ENCODE measurements at regions not wholly inside any gene's neighbourhood (a gene's known extent, or its start where the extent isn't known, plus 50 kb on each side); places are given as distances from the start of the nearest gene placed in this dataset.

DNA sequence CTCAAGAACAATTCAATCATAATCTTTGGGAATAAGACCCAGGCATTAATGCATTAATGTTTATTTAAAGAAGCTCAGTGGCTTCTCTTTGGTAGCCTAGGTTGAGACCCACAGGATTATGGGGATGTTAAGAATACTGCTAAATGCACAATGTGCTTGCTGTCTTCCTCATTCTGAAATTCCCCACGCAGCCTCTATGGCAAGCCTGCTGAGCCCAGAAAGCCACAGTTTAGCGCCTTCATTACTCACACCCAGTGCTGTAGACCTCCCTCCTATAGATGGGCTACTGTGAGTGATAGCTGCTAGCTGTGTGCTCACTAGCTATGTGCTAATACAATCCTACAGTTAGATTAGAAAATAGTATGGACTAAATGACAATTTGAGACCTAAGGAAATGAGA, 90.6 kb downstream of the TNFSF13B start:
- in situ Hi-C loops (cut with HindIII; ENCODE audit: low pct_ligation_motif_present, low sequenced_read_pairs), result no loop called here
- Histone ChIP-seq H3K27me3 (replicated peaks) (no peaks in the 10 kb centered on the region), H3K36me3 (replicated peaks) (no peaks in the 10 kb centered on the region), H3K4me3 (ENCODE audit: low read depth, low read length) (no peak overlapping the region), H3K27ac (no peak overlapping the region)
- DNase-seq, result no peak
- no peak for TF ChIP-seq CTCF (IDR thresholded peaks at IDR 0.05; ENCODE audit: low read depth, low read length, missing control alignments)

- H3K27ac ChIP-seq, result no peak overlapping the region
- no peak for TF ChIP-seq CTCF (IDR thresholded peaks at IDR 0.05; ENCODE audit: low read depth, low read length, missing control alignments)
- no peaks in the 10 kb centered on the region for H3K27me3 ChIP-seq (replicated peaks)
- no peak for DNase-seq
- in situ Hi-C loops (cut with HindIII; ENCODE audit: low pct_ligation_motif_present, low sequenced_read_pairs), result no loop called here
- no peaks in the 10 kb centered on the region for H3K36me3 ChIP-seq (replicated peaks)
- H3K4me3 ChIP-seq (ENCODE audit: low read depth, low read length), result no peak overlapping the region
Measured at GRCh38 chr13:108361769-108362168, 92.3 kb downstream of the TNFSF13B start.

DNA sequence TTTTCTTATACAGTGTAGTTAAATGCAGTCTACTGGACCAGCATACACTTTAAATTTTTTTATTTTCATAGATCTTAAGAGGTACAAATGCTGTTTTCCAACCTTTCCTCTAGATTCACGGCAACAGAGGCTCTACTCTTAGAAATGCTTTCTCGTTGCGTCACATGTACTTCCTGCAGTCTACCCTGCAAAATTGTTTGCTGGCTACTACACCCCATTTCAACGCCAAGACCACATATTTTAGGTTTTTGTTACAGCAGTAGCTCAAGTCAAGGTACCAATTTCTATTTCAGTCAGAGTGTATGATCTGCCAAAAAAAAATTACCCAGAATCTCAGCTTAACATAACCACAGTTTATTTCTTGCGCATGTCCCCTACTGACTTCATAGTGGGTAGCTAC, 94.1 kb downstream of the TNFSF13B start:
- in situ Hi-C loops (cut with HindIII; ENCODE audit: low pct_ligation_motif_present, low sequenced_read_pairs), result no loop called here
- H3K4me3 ChIP-seq (ENCODE audit: low read depth, low read length), result no peak overlapping the region
- no peaks in the 10 kb centered on the region for H3K27me3 ChIP-seq (replicated peaks)
- DNase-seq, result no peak
- no peak overlapping the region for H3K27ac ChIP-seq
- H3K36me3 ChIP-seq (replicated peaks), result no peaks in the 10 kb centered on the region
- TF ChIP-seq CTCF (IDR thresholded peaks at IDR 0.05; ENCODE audit: low read depth, low read length, missing control alignments), result no peak

DNA sequence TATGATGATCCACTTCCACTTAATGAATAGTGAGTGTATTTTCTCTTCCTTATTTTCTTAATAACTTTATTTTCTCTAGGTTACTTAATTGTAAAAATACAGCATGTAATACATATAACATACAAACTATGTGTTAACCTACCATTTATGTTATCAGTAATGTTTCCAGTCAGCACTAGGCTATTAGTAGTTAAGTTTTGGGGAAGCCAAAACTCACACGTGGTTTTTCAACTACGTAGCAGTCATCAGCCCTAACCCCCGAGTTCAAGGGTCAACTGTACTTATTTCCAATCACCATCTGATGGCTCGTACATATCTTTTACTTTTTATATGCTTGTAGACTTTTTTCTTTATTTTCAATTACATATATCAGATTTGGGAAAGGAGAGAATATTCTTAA, 95.7 kb downstream of the TNFSF13B start:
- DNase-seq, result no peak
- in situ Hi-C loops (cut with HindIII; ENCODE audit: low pct_ligation_motif_present, low sequenced_read_pairs), result no loop called here
- Histone ChIP-seq H3K27me3 (replicated peaks) (no peaks in the 10 kb centered on the region), H3K36me3 (replicated peaks) (no peaks in the 10 kb centered on the region), H3K27ac (no peak overlapping the region), H3K4me3 (ENCODE audit: low read depth, low read length) (no peak overlapping the region)
- TF ChIP-seq CTCF (IDR thresholded peaks at IDR 0.05; ENCODE audit: low read depth, low read length, missing control alignments), result no peak

- H3K36me3 ChIP-seq (replicated peaks), result no peaks in the 10 kb centered on the region
- no peak for TF ChIP-seq CTCF (IDR thresholded peaks at IDR 0.05; ENCODE audit: low read depth, low read length, missing control alignments)
- in situ Hi-C loops (cut with HindIII; ENCODE audit: low pct_ligation_motif_present, low sequenced_read_pairs), result no loop called here
- no peak for DNase-seq
- H3K4me3 ChIP-seq (ENCODE audit: low read depth, low read length), result no peak overlapping the region
- H3K27me3 ChIP-seq (replicated peaks), result no peaks in the 10 kb centered on the region
- H3K27ac ChIP-seq, result no peak overlapping the region
Measured at GRCh38 chr13:108368250-108368905, 98.9 kb downstream of the TNFSF13B start.

- no peak overlapping the region for H3K27ac ChIP-seq
- in situ Hi-C loops (cut with HindIII; ENCODE audit: low pct_ligation_motif_present, low sequenced_read_pairs), result no loop called here
- TF ChIP-seq CTCF (IDR thresholded peaks at IDR 0.05; ENCODE audit: low read depth, low read length, missing control alignments), result no peak
- H3K27me3 ChIP-seq (replicated peaks), result no peaks in the 10 kb centered on the region
- H3K4me3 ChIP-seq (ENCODE audit: low read depth, low read length), result no peak overlapping the region
- no peaks in the 10 kb centered on the region for H3K36me3 ChIP-seq (replicated peaks)
- no peak for DNase-seq
Measured at GRCh38 chr13:108369412-108369811, 99.9 kb downstream of the TNFSF13B start.
